ENCODE measurements at regions not wholly inside any gene's neighbourhood (a gene's known extent, or its start where the extent isn't known, plus 50 kb on each side); places are given as distances from the start of the nearest gene placed in this dataset.

GRCh38 chr7:41161041-41161587, 541.8 kb downstream of the INHBA start:
- H3K4me3 Mint-ChIP-seq = no peak overlapping the region
- H3K36me3 Mint-ChIP-seq (ENCODE audit: low read depth) = no peaks in the 10 kb centered on the region
- no peaks in the 10 kb centered on the region for H3K27me3 Mint-ChIP-seq
- no peaks in the 10 kb centered on the region for H3K4me1 Mint-ChIP-seq (ENCODE audit: low read depth)
- no peak overlapping the region for H3K27ac Mint-ChIP-seq
- intact Hi-C loops (cut with micrococcal nuclease) = no loop called here
- peaks cover 18% of the 10 kb centered on the region for H3K9me3 Mint-ChIP-seq

DNA sequence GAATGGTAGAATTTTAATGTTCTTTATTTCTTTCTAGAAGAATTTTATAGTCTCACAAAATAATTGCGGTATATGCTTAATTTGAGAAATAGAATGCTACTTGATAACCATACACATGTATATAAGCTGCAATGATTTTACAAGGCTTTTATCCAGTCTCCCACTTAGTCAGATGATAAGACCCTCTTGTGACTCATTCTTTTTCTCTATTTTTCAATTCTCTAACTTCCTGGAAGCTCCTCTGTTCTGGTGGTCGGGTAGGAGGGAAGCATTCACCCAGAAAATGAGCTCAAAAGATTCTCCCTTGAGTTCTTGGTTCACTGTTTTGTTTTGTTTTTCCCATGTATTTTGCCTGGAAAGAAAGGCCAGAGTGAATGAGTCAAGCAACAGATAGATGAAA, 546.6 kb downstream of the INHBA start:
- Mint-ChIP-seq H3K9me3 (peaks cover 18% of the 10 kb centered on the region), H3K27me3 (no peaks in the 10 kb centered on the region), H3K4me3 (no peak overlapping the region), H3K4me1 (ENCODE audit: low read depth) (no peaks in the 10 kb centered on the region), H3K27ac (no peak overlapping the region), H3K36me3 (ENCODE audit: low read depth) (no peaks in the 10 kb centered on the region)
- intact Hi-C loops (cut with micrococcal nuclease) = no loop called here

GRCh38 chr7:41153268-41153667, 549.6 kb downstream of the INHBA start:
- Mint-ChIP-seq H3K9me3 (peaks cover 4% of the 10 kb centered on the region), H3K4me1 (ENCODE audit: low read depth) (no peaks in the 10 kb centered on the region), H3K27me3 (no peaks in the 10 kb centered on the region), H3K27ac (no peak overlapping the region), H3K4me3 (no peak overlapping the region), H3K36me3 (ENCODE audit: low read depth) (no peaks in the 10 kb centered on the region)
- intact Hi-C loops (cut with micrococcal nuclease) = no loop called here

DNA sequence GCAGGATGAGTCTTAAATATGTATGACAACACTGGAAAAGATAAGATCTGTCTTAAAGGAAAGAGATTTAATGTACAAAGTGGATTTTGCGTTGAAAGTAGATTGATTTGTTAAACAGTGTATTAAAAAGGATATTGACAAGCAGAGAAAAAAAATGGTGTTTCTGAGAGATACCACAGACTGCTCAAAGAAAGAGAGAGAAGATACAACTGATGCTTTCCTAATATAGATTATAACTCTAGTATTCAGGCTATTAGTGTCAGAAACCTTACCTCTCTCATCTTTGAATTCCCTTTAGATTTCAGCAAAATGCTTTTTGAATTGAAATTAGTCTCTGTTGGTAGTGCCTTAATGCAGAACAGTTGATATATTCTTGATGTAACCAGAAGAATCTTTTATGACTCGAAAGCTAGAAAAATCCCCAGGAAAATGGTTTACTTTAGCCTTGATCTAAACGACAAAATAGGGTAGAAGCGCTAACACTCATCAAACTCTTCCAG, 550.7 kb downstream of the INHBA start:
- Mint-ChIP-seq H3K27ac (no peak overlapping the region), H3K9me3 (no peaks in the 10 kb centered on the region), H3K4me1 (ENCODE audit: low read depth) (no peaks in the 10 kb centered on the region), H3K27me3 (no peaks in the 10 kb centered on the region), H3K4me3 (no peak overlapping the region), H3K36me3 (ENCODE audit: low read depth) (no peaks in the 10 kb centered on the region)
- intact Hi-C loops (cut with micrococcal nuclease) = no loop called here

GRCh38 chr7:41149576-41149975, 553.3 kb downstream of the INHBA start:
- intact Hi-C loops (cut with micrococcal nuclease) = no loop called here
- Mint-ChIP-seq H3K4me3 (no peak overlapping the region), H3K27me3 (no peaks in the 10 kb centered on the region), H3K9me3 (no peaks in the 10 kb centered on the region), H3K27ac (no peak overlapping the region), H3K4me1 (ENCODE audit: low read depth) (no peaks in the 10 kb centered on the region), H3K36me3 (ENCODE audit: low read depth) (no peaks in the 10 kb centered on the region)

- intact Hi-C loops (cut with micrococcal nuclease) = no loop called here
- Mint-ChIP-seq H3K4me3 (no peak overlapping the region), H3K36me3 (ENCODE audit: low read depth) (no peaks in the 10 kb centered on the region), H3K27me3 (no peaks in the 10 kb centered on the region), H3K27ac (no peak overlapping the region), H3K9me3 (no peaks in the 10 kb centered on the region), H3K4me1 (ENCODE audit: low read depth) (no peaks in the 10 kb centered on the region)
Measured at GRCh38 chr7:41148521-41148951, 554.4 kb downstream of the INHBA start.

GRCh38 chr7:41147606-41148485, 555.0 kb downstream of the INHBA start:
- H3K27ac Mint-ChIP-seq = no peak overlapping the region

GRCh38 chr7:41146429-41146828, 556.5 kb downstream of the INHBA start:
- Mint-ChIP-seq H3K36me3 (ENCODE audit: low read depth) (no peaks in the 10 kb centered on the region), H3K9me3 (no peaks in the 10 kb centered on the region), H3K27ac (no peak overlapping the region), H3K4me3 (no peak overlapping the region), H3K4me1 (ENCODE audit: low read depth) (no peaks in the 10 kb centered on the region), H3K27me3 (no peaks in the 10 kb centered on the region)
- intact Hi-C loops (cut with micrococcal nuclease) = no loop called here

More at GRCh38 chr7:41147606-41148485, 555.0 kb downstream of the INHBA start:
- H3K4me1 Mint-ChIP-seq (ENCODE audit: low read depth) = no peaks in the 10 kb centered on the region
- no peak overlapping the region for H3K4me3 Mint-ChIP-seq
- intact Hi-C loops (cut with micrococcal nuclease) = no loop called here
- no peaks in the 10 kb centered on the region for H3K27me3 Mint-ChIP-seq
- no peaks in the 10 kb centered on the region for H3K9me3 Mint-ChIP-seq
- no peaks in the 10 kb centered on the region for H3K36me3 Mint-ChIP-seq (ENCODE audit: low read depth)

- Mint-ChIP-seq H3K4me1 (ENCODE audit: low read depth) (no peaks in the 10 kb centered on the region), H3K27ac (no peak overlapping the region), H3K9me3 (no peaks in the 10 kb centered on the region), H3K27me3 (no peaks in the 10 kb centered on the region), H3K4me3 (no peak overlapping the region), H3K36me3 (ENCODE audit: low read depth) (no peaks in the 10 kb centered on the region)
- intact Hi-C loops (cut with micrococcal nuclease) = no loop called here
Measured at GRCh38 chr7:41145656-41146055, 557.2 kb downstream of the INHBA start.

DNA sequence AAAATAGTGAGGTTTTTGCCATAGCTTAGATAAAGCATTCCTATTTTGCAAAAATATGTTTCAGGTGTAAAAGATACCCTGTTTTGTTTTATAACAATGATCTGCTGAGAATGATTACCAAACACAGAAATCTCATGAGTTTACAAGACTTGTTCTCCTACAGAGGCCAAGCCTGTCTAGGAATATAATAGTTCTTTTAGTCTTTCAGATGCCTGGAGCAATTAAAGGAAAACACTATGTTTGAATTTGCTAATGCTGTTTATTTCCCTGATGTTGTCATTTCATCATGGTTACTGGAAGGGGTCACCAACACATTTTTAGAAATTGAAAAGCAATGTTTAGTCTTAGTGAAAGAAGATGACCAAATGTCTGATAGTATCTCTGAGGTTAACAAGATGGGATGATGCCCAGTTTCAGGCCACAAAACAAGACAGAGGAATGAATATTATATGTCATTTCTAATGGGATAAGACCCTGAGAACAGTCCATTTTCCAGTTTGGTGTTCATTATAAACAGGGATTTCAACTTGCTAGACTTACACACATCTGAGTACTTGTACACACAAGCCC, 559.9 kb downstream of the INHBA start:
- no peak overlapping the region for H3K4me3 Mint-ChIP-seq
- intact Hi-C loops (cut with micrococcal nuclease) = no loop called here
- no peaks in the 10 kb centered on the region for H3K9me3 Mint-ChIP-seq
- no peaks in the 10 kb centered on the region for H3K27me3 Mint-ChIP-seq
- no peaks in the 10 kb centered on the region for H3K36me3 Mint-ChIP-seq (ENCODE audit: low read depth)
- no peaks in the 10 kb centered on the region for H3K4me1 Mint-ChIP-seq (ENCODE audit: low read depth)
- H3K27ac Mint-ChIP-seq = no peak overlapping the region

- Mint-ChIP-seq H3K4me3 (no peak overlapping the region), H3K27ac (no peak overlapping the region), H3K4me1 (ENCODE audit: low read depth) (no peaks in the 10 kb centered on the region), H3K9me3 (no peaks in the 10 kb centered on the region), H3K36me3 (ENCODE audit: low read depth) (no peaks in the 10 kb centered on the region), H3K27me3 (no peaks in the 10 kb centered on the region)
- intact Hi-C loops (cut with micrococcal nuclease) = no loop called here
Measured at GRCh38 chr7:41139789-41140188, 563.1 kb downstream of the INHBA start.

DNA sequence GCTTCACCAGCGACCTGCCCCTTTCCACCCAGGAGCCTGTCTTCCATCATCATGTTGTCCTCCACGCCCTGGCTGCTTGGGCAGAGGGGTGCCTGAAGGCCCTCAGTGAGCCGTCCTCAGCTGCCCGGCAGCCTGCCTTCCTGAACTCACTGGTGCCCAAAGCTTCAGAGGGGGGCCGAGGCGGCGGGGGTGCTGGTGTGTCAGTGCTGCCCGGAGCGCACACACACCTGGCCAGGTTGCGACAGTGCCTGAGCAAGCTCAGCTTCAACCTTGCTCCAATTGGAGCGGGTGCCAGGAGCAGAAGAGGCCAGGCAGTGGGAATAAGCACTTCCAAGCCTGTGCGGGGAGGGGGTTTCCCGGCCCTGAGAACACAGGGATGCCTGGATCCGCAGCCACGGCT, 566.3 kb downstream of the INHBA start:
- Mint-ChIP-seq H3K36me3 (ENCODE audit: low read depth) (no peaks in the 10 kb centered on the region), H3K4me3 (no peak overlapping the region), H3K27ac (no peak overlapping the region), H3K27me3 (no peaks in the 10 kb centered on the region), H3K9me3 (no peaks in the 10 kb centered on the region), H3K4me1 (ENCODE audit: low read depth) (no peaks in the 10 kb centered on the region)
- intact Hi-C loops (cut with micrococcal nuclease) = no loop called here

DNA sequence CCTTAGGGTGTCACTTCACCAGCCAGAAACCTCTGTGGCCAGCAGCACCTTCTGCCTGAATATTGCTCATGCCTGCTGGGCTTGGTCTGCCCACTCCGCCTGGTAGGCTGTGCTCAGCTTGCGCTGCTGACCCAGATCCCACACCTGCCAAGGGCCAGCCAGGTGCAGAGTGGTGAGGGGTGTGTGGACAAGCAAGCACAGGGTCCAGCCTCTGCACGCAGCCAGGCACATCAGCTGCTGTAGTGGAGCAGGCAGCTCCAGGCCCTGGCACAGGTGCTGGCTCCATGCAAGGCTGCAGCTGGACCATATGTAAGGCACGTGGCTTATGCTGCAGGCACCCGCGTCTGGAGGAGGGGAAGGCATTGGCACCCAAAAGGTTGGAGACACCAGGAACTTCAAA, 567.4 kb downstream of the INHBA start:
- no peak overlapping the region for H3K4me3 Mint-ChIP-seq
- no peaks in the 10 kb centered on the region for H3K9me3 Mint-ChIP-seq
- intact Hi-C loops (cut with micrococcal nuclease) = no loop called here
- H3K27me3 Mint-ChIP-seq = no peaks in the 10 kb centered on the region
- H3K4me1 Mint-ChIP-seq (ENCODE audit: low read depth) = no peaks in the 10 kb centered on the region
- no peaks in the 10 kb centered on the region for H3K36me3 Mint-ChIP-seq (ENCODE audit: low read depth)
- no peak overlapping the region for H3K27ac Mint-ChIP-seq
